ENCODE measurements at regions not wholly inside any gene's neighbourhood (a gene's known extent, or its start where the extent isn't known, plus 50 kb on each side); places are given as distances from the start of the nearest gene placed in this dataset.
A peak's percentile ranks its signal among the peaks of the same experiment; 100 is the strongest.

GRCh38 chr2:71742953-71743601 lies 289.7 kb downstream of the DYSF start:
- Histone ChIP-seq H3K27ac (peak overlapping the region; percentile 43 to 52), H3K9me3 (no peaks in the 10 kb centered on the region), H3K36me3 (no peaks in the 10 kb centered on the region), H3K4me1 (replicated peaks) (peaks cover 16% of the 10 kb centered on the region), H3K4me3 (no peak overlapping the region), H3K27me3 (replicated peaks; ENCODE audit: insufficient read depth) (no peaks in the 10 kb centered on the region)
- peak; percentile 93 for DNase-seq (ENCODE audit: low spot score)
- TF ChIP-seq POLR2AphosphoS5 (IDR thresholded peaks at IDR 0.05) (peak; percentile 96), CTCF (IDR thresholded peaks at IDR 0.05) (no peak), POLR2A (IDR thresholded peaks at IDR 0.05) (no peak)
- intact Hi-C loops (cut with DNase I): no loop called here
- 56% methylated on average over 16 of the region's 16 CpGs for WGBS

- H3K4me3 ChIP-seq: no peak overlapping the region
- no peaks in the 10 kb centered on the region for H3K27me3 ChIP-seq (replicated peaks; ENCODE audit: insufficient read depth)
- H3K9me3 ChIP-seq: no peaks in the 10 kb centered on the region
- WGBS: 85% methylated on average over 4 of the region's 4 CpGs
- intact Hi-C loops (cut with DNase I): no loop called here
- no peaks in the 10 kb centered on the region for H3K36me3 ChIP-seq
- TF ChIP-seq CTCF (IDR thresholded peaks at IDR 0.05): no peak
- TF ChIP-seq POLR2AphosphoS5 (IDR thresholded peaks at IDR 0.05): no peak
- no peak for TF ChIP-seq POLR2A (IDR thresholded peaks at IDR 0.05)
- no peak for DNase-seq (ENCODE audit: low spot score)
- no peaks in the 10 kb centered on the region for H3K4me1 ChIP-seq (replicated peaks)
- no peak overlapping the region for H3K27ac ChIP-seq
These were observed 283.6 kb downstream of the DYSF start for GRCh38 chr2:71736986-71737385.

GRCh38 chr2:71736091-71736861 lies 282.9 kb downstream of the DYSF start:
- no peaks in the 10 kb centered on the region for H3K4me1 ChIP-seq (replicated peaks)
- H3K27ac ChIP-seq: no peak overlapping the region
- intact Hi-C loops (cut with DNase I): no loop called here
- H3K9me3 ChIP-seq: no peaks in the 10 kb centered on the region
- H3K27me3 ChIP-seq (replicated peaks; ENCODE audit: insufficient read depth): no peaks in the 10 kb centered on the region
- TF ChIP-seq CTCF (IDR thresholded peaks at IDR 0.05) (no peak), POLR2AphosphoS5 (IDR thresholded peaks at IDR 0.05) (no peak), POLR2A (IDR thresholded peaks at IDR 0.05) (no peak)
- H3K36me3 ChIP-seq: no peaks in the 10 kb centered on the region
- WGBS: 59% methylated on average over 13 of the region's 13 CpGs
- DNase-seq (ENCODE audit: low spot score): no peak
- H3K4me3 ChIP-seq: no peak overlapping the region

Small RNA genes in the stretch of these regions (small RNA-seq; reads per million reads assigned to genes)
- 0 reads per million in 2 donors for gene RPS20P10

All from prostate gland (tissue), 2 donors.